ENCODE measurements at regions not wholly inside any gene's neighbourhood (a gene's known extent, or its start where the extent isn't known, plus 50 kb on each side); places are given as distances from the start of the nearest gene placed in this dataset.

- TF ChIP-seq CTCF (conservative IDR thresholded peaks at IDR 0.05; ENCODE audit: low read length) (no peak), EZH2phosphoT487 (IDR thresholded peaks at IDR 0.05; ENCODE audit: borderline replicate concordance) (no peak)
Measured at GRCh38 chr3:31346542-31346979, 186.2 kb upstream of the STT3B start.

All from Loucy (cell line).